ENCODE measurements at regions not wholly inside any gene's neighbourhood (a gene's known extent, or its start where the extent isn't known, plus 50 kb on each side); places are given as distances from the start of the nearest gene placed in this dataset.
"Not testable (repeated sequence)": the region's sequence is repeated elsewhere in the genome, so short reads cannot be mapped to it uniquely, and the experiment has no call there.

- TF ChIP-seq CTCF (IDR thresholded peaks at IDR 0.05; ENCODE audit: low read depth, low read length, missing control alignments) = no peak
- DNase-seq (ENCODE audit: low read depth) = no peak
- peak overlapping the region; percentile 8; the same call in 1 of the 2 replicates for H3K4me3 ChIP-seq (ENCODE audit: low read depth, low read length)
These were observed 109.1 kb downstream of the AKAP11 start for GRCh38 chr13:42381165-42381425.

GRCh38 chr13:42381426-42381825 is 109.5 kb downstream of the AKAP11 start:
- not testable (repeated sequence) for DNase-seq (ENCODE audit: low read depth); H3K4me3 ChIP-seq (ENCODE audit: low read depth, low read length)

- H3K4me3 ChIP-seq (ENCODE audit: low read depth, low read length) = no peak overlapping the region
These were observed 111.1 kb downstream of the AKAP11 start for GRCh38 chr13:42383025-42383424.

GRCh38 chr13:42384265-42384664 is 112.3 kb downstream of the AKAP11 start:
- TF ChIP-seq CTCF (IDR thresholded peaks at IDR 0.05; ENCODE audit: low read depth, low read length, missing control alignments) = no peak
- no peak for DNase-seq (ENCODE audit: low read depth)
- no peak overlapping the region for H3K4me3 ChIP-seq (ENCODE audit: low read depth, low read length)

More at GRCh38 chr13:42383025-42383424, 111.1 kb downstream of the AKAP11 start:
- TF ChIP-seq CTCF (IDR thresholded peaks at IDR 0.05; ENCODE audit: low read depth, low read length, missing control alignments) = no peak
- no peak for DNase-seq (ENCODE audit: low read depth)

GRCh38 chr13:42388326-42388725 is 116.4 kb downstream of the AKAP11 start:
- no peak for DNase-seq (ENCODE audit: low read depth)
- no peak overlapping the region for H3K4me3 ChIP-seq (ENCODE audit: low read depth, low read length)
- no peak for TF ChIP-seq CTCF (IDR thresholded peaks at IDR 0.05; ENCODE audit: low read depth, low read length, missing control alignments)

- no peak for TF ChIP-seq CTCF (IDR thresholded peaks at IDR 0.05; ENCODE audit: low read depth, low read length, missing control alignments)
- no peak for DNase-seq (ENCODE audit: low read depth)
- H3K4me3 ChIP-seq (ENCODE audit: low read depth, low read length) = no peak overlapping the region
These were observed 117.1 kb downstream of the AKAP11 start for GRCh38 chr13:42389041-42389440.

GRCh38 chr13:42392180-42392579 is 120.2 kb downstream of the AKAP11 start:
- no peak overlapping the region for H3K4me3 ChIP-seq (ENCODE audit: low read depth, low read length)
- no peak for TF ChIP-seq CTCF (IDR thresholded peaks at IDR 0.05; ENCODE audit: low read depth, low read length, missing control alignments)
- DNase-seq (ENCODE audit: low read depth) = no peak
